Fibroblast of peridontal ligament (primary cell): ENCODE measurements at regions not wholly inside any gene's neighbourhood (a gene's known extent, or its start where the extent isn't known, plus 50 kb on each side); places are given as distances from the start of the nearest gene placed in this dataset.
A peak's percentile ranks its signal among the peaks of the same experiment; 100 is the strongest.

Experiments used
- DNase-seq: peaks from one replicate; pipeline ENCODE4 v3.0.0-alpha.2; 2010; ENCODE audit errors: extremely low read depth

DNA sequence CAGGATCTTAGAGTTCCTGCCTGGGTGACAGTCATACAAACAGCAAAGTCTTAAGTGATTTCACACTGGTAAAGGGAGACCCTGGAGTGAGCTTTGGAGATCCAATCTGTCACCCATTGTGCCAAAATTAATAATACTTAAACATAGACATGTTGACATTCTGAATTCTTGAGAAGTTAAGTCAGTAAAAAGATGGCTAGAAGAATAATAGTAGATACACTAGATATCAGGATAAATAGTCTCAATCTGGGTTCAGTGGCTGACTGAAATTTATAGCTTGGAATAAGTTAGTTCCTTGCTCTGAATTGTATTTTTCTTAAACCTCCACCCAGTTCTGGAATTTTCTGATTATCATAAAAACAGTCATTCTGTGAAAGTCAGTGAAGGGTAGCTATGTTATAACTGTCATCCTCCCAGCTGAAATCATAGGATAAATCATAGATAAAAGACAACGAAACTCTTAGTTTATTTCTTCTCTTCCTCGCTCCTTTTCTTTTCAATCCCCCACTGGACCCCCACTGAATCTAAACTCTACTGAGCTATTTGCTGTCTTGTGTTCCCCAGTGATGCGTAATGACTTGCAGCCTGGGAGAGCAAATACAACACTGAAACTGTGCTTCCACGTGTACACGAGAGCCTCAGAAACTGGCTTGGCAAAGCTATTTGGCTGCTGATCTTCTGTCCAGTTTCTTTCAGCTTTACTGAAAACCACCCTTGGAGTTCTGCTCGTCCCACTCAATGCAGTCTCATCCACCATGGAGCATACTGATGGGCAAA is 175.4 kb upstream of the TP63 start:
- DNase-seq, result no peak

DNA sequence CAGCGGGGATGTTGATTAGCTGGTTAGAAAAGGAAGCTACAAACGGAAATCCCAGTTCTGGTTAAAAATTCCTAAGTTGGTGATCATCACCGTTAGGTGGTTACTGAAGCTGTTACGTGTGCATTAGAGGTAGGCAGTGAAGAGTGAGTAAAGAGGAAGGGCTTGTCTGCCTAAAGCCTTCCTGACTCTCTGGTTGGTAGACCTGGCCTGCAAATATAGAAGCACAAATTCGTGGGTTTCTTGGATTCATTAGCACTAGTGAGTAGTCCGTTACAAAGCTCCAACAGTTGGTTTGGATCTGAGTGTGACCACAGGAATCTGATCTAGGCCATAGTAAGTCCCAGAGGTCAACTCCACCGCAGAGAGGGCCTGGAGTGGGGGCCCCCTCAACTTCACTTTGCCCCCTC is 174.0 kb upstream of the TP63 start:
- DNase-seq, result peak; percentile 63

DNA sequence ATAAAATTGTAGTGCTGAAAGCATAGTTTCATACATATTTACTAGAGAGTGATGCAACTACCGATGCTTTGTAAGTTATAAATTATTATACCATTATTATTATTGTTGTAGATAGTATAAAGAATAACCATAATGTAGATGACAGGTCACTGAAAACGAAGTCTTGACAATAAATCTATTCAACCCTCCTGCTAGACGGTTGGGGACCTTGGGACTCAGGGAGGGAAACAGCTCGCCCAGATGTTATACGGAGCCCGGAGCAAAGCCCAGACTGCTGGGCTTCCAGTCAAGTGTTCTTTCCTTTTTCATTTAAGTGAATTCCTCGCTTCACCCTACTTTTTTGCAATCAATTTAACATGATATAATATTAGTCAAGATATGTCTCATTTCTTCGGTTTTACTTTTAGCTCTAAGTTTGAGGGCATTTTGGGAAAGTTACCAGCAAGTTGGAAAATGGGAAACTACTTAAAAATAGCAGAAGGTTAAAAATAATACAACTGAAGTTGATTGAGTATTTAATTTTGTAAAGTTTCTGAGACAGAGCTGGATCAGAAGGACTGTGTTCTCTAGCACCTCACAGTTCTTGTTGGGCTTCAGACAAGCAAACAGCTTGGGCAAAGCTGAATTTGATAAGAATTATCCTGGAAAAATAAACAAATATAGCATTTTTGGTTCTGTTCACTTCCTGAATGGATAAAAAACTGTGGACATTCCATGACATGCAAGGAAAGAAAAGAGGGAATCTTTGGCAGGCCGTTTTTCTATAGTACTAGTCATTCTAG is 173.4 kb upstream of the TP63 start:
- DNase-seq, result no peak

DNA sequence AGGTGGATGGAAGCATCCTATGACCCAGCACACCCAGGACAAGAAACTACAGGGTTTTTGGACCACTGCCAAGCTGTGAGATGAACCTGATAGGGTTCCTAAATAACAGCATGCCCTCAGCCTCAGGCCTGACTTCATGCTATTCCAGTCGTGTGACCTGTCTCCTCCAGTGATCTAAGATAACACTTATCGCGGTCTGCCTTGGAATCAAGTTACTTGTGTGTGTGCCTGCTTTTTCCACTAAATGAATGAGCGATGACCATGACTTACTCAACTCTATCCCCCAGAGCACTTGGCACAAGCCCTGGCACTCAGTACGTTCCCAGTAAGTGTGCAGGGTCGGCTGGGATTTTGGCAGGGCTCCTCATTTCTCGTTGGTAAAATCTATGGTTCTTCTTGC is 172.7 kb upstream of the TP63 start:
- DNase-seq, result no peak

DNA sequence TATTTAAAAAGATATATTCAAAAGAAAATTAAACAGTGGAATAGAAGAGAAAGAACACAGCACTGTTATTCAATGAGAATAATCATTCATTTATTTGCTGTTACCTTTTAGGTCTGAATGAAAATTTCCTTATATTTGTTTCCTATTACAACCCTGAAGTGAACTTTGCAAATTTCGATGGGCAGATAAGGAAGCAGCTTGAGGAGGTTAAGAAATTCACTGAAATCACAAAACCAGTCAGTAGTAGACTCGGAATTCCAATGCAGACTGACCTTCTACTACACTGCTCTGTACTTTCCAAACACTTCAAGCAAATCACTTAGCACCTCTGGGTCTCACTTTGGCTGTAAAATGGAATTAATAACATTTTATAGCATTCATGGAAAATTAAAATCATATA is 172.0 kb upstream of the TP63 start:
- no peak for DNase-seq

DNA sequence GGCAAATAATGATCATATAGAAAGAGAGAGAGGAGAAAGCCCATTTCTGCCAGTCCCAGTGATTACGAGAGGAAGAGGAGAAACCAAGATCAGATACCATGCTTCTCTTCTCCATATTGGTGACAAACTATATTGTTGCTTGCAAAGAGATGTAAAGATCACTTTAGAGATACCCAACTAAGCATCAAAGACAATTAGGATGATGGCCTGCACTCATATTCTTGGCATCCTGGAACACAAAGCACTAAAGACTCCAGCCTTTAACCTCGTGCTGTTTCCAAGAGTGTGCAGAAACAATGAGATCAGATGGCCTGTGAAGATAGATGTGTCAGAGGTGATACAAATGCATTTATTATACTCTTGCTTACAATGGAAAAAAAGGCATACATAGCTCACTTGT is 170.7 kb upstream of the TP63 start:
- DNase-seq, result no peak

DNA sequence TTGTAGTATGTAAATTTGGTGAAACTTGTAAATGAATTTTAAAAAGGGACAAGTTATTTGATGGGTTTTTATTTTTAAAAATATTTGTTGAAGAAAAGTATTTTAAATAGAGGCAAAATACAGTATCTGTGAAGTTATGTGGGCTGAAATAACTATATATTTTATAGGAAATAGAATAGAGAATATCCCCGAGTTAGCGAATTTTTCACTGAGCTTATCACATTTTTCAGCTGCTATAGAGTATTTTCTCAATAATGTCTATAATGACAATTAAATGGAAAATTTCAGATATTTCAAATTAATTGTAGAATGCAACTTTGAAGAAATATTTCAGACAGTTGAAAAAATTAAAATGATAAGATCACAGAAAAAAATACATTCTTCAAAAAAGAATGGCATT is 166.4 kb upstream of the TP63 start:
- no peak for DNase-seq

DNA sequence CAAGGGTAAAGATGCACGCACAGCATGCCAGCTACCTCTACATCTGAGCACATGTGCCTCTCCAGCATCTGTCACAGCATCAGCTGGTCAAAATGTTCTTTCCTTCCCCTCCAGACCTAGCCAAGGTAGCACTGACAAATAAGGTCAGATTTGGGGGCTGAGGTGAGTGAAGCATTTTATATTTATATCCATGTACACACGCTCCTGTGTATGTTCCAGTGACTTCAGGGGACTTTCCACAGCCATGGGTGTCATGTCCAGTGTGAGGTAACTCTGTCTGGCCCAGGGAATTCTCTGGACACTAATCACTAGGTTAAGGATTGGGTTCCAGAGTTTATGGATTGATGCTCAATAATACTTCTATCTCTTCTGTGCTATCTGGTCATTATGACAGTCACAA is 165.2 kb upstream of the TP63 start:
- no peak for DNase-seq

DNA sequence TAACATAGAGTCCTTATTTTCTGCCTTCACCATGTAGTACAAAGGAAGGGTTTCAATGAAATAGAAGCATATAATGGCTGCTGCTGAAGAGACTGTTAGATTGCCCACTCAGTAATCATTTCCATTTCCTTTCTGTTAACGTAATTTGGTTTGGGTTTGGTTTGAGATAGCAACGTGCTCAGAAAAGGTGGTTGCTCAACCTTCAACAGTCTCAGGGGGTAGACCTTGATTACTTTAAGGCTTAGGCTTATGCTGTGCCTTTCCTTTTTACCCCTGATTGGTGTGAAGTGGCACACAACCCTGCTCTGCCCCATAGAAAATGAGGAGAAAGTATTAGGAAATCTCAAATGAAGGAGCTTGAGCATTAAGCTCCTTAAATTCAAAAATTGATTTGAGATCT is 163.7 kb upstream of the TP63 start:
- no peak for DNase-seq

DNA sequence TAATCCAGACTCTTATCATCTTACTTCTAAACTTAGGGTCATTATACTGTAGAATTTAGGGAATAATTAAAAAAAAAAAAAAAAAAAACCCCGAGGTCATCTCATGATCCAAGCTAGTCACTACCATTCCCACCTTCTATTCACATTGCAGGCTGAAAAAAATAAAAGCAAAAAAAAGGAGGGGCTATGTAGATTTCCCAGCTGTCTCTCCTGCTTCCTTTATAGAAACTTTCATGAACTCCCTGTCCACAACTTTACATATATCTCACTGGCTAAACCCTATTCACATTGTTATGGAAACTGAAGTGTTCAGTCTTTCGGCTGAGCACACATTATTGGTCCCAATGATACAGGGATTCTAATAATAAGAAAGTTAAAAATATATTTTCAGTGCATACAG is 156.2 kb upstream of the TP63 start:
- no peak for DNase-seq

DNA sequence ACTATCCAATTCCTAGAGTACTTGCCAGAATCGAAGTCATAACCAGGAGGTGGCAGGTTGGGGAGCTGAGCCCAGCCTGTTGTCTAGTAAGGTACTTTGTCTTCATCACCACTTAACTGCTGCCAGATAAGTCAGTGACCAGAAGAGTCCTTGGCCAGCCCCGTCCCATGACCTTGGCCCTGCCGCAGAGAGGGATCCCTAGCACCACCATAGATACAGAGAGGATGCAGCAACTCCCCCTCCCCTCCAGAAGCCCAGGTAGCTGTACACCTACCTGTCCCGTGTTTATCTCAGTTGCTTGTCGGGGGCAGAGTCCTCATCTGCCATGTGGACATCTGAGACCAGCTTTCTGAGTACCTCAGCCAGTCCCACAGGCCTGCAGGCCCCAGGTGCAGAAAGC is 153.6 kb upstream of the TP63 start:
- DNase-seq, result no peak

DNA sequence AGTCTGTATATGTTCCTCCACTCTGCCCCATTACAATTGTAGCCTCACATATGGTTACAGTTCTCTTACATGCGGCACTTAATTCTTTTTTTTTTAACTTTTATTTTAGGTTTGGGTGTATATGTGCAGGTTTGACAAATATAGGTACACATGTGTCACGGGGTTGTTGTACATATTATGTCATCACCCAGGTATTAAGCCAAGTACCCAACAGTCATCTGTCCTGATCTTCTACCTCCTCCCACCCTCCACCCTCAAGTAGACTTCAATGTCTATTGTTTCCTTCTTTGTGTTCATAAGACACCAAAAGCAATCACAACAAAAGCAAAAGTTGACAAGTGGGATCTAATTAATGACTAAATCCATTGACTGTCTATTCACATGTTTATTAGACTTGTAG is 144.6 kb upstream of the TP63 start:
- no peak for DNase-seq

DNA sequence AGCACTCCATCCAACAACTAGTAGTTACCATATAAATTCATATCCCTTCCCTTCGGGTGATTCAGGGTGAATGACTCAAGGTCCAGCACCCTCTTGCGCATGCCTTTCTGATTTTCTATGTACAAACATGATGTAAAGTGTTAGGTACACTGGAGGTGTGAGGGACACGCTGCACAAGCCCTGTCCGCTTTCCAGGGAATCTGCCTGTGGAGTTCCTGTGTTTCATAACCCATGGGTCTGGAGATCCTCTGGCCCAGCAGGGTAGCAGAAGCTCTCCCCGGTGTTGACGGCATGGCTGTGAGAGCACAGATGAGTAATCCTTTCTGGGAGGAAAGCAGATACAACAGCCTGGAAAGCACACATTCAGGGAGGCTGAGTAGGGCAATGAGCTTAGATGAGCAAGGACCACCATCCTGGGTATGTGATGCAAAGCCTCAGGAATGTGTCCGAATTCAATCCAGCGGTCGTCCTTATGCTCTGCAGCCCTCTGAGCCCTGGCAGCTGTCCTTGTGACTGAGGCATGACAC is 142.9 kb upstream of the TP63 start:
- peak; percentile 49 for DNase-seq

DNA sequence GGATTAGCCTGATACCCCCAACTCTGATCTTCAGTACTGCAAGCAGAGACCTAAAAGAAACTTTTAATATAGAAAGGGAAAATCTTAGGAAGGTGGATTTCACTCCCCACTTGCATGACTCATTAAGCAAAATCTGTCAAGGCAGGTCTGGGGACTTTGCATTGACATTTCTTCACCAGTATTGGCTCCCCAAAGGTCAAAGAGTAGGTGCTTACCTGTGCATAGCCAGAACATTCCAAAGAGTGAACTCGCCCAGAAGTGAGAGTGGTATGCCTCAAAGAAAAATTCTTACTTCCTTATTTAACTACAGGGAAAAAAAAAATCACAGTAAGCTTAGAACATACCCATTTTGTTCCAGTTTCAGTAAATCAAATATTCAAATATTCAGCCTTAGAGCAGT is 140.9 kb upstream of the TP63 start:
- no peak for DNase-seq

DNA sequence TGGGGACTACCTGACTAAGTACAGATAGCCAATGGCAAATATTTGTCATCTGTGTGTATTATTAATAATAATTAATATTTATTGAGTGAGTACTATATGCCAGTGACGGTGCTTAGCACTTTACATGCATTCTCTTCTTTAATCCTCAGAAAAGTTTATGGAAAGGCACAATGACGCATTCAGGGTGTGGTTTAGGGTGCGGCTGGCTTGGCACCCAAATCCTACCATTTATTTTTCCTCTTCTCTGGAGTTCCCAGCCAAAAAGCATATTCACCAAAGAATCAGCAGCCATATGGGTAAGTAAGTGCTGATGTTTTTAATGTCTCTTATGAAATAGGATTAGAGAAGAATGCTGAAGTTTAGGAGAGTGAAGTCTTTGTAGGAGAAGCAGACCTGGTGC is 140.4 kb upstream of the TP63 start:
- peak; percentile 41 for DNase-seq

DNA sequence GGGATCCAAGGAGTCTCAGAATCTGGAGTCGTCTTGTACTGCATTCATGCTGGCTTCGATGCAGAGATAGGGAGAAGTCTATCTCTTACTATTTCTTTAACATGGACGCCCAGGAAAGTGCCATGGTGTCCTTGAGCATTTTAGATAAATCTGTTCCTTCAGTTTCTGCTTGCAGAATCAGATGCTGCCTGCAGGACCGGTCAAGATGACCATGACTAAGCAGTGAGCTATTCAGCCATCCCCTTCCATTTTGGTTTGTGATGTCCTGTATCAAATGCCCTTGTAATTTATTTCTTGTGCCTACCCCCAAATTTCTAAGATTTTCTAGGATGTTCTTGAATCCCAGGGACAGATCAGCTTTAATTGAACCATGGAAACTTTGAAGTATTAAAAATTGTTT is 139.4 kb upstream of the TP63 start:
- DNase-seq, result no peak

DNA sequence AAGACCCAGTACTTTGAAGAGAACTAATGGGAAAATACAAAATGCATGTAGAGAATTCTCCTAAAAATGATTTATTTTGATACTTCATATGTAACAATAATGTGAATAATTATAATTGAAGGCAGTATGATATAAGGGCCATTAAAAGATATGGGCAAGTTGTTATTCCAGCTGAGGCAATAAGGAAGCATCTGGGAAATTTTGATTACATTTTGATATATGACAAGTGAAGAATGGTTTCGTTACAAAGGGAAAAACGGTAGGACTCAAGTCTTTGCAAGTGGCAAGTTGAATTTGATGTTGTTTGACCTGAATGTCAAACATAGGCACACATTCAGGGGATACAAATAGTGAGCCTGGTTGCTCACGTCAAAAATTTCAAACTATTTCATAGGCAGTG is 137.9 kb upstream of the TP63 start:
- no peak for DNase-seq

DNA sequence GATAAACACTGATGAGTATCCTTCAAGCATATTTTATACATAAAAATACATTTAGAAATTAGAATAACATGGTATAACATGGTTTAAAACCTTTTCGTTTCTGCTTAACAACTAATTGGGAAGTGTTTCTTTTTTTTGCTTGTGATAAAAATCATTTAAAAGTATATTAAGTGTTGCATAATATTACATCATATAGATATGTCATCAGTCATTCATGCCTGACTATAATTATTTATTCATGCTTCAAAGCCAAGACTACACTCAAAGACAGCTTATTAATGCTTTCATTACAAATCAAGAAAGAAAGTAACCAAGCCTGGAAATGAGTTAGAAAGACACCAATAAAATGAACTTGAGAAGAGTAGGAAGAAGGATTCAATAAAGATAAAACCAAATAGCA is 136.6 kb upstream of the TP63 start:
- DNase-seq, result no peak

DNA sequence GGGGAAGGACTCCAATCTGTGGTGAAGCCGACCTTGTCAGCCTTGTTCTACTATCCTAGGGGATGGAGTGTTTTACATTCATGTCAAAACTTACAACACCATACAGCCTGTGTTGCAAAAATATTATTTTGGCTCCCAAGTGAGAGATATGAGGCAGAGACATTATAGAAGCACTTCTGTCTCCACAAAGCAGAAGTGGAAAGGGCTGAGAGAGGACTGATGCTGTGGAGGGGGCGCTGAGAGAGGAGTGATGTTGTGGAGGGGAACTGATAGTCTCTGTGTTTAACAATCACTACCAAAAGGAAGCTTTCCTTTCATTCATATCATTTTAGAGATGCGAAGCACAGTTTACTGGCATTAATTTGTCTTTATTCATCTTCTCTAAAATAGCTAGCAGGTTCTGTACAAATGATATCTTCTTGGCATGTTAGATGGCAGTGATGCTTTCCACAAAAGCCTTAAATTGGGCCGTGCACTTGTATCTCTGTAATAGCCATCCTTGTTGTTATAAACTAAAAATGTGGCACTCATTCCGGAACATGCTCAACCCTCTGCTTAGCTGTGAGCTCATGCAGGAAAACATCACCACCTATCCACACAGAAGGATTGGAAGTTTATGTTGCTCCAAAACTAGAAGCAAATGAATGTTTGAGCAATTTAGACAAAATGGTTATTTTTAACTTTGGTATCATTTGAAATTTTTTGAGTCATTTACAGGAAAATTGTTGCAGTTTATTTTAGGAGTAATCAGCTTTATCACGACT is 134.6 kb upstream of the TP63 start:
- DNase-seq, result no peak

DNA sequence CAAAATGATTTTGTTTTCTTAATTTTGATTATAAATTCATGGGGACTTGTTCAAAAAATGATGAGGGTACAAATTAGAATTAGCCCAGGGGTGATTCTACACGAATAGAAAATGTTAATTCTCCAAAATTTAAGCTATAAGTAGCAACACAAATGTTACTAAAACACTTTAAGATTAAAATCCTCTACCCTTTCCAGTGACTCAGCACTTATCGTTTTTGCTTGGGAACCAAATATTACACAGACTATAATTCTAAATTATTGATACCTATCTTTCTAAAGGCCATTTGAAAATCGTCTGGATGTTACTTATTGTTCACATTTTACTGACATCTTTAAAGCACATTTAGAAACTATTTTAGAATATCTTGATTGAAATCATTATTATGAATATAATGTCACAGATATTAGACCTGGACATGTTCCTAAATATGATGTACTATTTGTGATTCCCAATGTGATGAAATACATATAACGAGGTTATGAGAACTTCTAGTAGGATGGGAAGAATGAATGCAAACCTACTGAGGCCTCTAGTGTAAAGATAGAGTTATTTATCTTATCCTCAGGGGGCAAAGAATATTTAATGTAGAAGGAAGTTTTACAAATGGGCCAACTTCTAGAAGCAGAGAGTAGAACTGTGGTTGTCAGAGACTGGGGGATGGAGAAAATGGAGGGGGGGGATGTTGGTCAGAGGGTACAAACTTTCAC is 132.0 kb upstream of the TP63 start:
- no peak for DNase-seq

DNA sequence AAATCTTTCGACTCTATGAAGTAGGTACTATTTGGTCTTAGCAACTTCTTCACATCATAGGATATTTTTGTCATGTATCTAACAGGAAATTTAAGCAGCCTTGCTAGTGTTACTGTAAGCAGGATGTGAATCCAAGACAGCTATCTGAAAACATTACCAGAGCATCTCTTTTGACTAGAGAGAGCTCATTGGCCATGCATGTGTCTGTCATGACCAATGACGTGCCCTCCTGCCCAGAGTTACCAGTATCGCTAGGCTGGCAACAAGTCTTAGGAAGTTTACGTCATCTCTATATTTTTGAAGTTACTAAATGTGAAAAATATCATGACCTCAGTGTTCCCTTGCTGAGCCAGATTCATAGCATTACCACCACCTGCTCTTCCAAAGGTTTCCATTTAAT is 130.9 kb upstream of the TP63 start:
- DNase-seq, result no peak
